ENCODE measurements at regions not wholly inside any gene's neighbourhood (a gene's known extent, or its start where the extent isn't known, plus 50 kb on each side); places are given as distances from the start of the nearest gene placed in this dataset.

DNA sequence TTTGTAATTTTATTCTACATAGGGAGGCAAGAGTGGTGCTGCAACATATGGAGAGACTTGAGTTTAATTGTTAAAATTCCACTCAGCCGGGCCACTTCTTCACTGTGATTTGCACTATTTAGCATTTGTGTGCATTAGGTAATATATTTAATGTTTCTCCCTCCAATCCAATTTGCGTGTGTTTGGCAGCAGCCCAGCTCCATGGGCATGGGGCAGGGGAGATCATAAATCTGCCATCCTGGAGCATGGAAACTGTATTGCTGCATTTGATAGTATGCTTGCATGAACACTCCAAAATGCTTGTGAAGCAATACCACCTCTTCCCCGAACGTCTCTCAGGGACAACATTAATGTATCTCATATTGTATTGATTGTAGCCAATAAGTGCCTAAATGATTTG, 339.1 kb upstream of the RBFOX1 start:
- TF ChIP-seq, protein P1, sequence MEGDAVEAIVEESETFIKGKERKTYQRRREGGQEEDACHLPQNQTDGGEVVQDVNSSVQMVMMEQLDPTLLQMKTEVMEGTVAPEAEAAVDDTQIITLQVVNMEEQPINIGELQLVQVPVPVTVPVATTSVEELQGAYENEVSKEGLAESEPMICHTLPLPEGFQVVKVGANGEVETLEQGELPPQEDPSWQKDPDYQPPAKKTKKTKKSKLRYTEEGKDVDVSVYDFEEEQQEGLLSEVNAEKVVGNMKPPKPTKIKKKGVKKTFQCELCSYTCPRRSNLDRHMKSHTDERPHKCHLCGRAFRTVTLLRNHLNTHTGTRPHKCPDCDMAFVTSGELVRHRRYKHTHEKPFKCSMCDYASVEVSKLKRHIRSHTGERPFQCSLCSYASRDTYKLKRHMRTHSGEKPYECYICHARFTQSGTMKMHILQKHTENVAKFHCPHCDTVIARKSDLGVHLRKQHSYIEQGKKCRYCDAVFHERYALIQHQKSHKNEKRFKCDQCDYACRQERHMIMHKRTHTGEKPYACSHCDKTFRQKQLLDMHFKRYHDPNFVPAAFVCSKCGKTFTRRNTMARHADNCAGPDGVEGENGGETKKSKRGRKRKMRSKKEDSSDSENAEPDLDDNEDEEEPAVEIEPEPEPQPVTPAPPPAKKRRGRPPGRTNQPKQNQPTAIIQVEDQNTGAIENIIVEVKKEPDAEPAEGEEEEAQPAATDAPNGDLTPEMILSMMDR (optimal IDR thresholded peaks at IDR 0.05 in 1 of 3, IDR thresholded peaks at IDR 0.05 in 1 of 3, conservative IDR thresholded peaks at IDR 0.05 in 1 of 3; ENCODE audit: extremely low read depth in 1 of 3, insufficient read depth in 2 of 3, low read length in 3 of 3) = no peak
- TF ChIP-seq EZH2 (IDR thresholded peaks at IDR 0.05; ENCODE audit: low read length) = no peak

All from keratinocyte (primary cell).